Neural cell (in vitro differentiated cells): ENCODE measurements at regions not wholly inside any gene's neighbourhood (a gene's known extent, or its start where the extent isn't known, plus 50 kb on each side); places are given as distances from the start of the nearest gene placed in this dataset.

Source experiments
- H2AFZ ChIP-seq: fragments of 200-600, 300-800 bp; sonication (generic), shearing (Covaris generic); 2 replicates; pipeline ENCODE4 v1.6.0; 2014; ENCODE audit warnings: low read depth, mild to moderate bottlenecking, antibody characterized with exemption, low read length, moderate library complexity
- H3F3A ChIP-seq: fragments of 200-600 bp; shearing (Covaris generic); 2 replicates; pipeline ENCODE4 v1.6.1; 2016; ENCODE audit warnings: mild to moderate bottlenecking, moderate library complexity, mixed read lengths, antibody characterized with exemption, low read length; ENCODE audit not compliant: insufficient read depth, poor library complexity, severe bottlenecking
- H3K27ac ChIP-seq: fragments of 200-600, 300-800 bp; sonication (generic), shearing (Covaris generic); 2 replicates; pipeline ENCODE4 v1.5.1; 2014; ENCODE audit warnings: mild to moderate bottlenecking, low read length, moderate library complexity
- H3K27me3 ChIP-seq: fragments of 300-800, 200-600 bp; sonication (generic), shearing (Covaris generic); 2 replicates; pipeline ENCODE4 v1.6.0; 2014; ENCODE audit warnings: mild to moderate bottlenecking, low read depth, low read length, moderate library complexity; ENCODE audit not compliant: insufficient read depth
- H3K36me3 ChIP-seq: fragments of 300-800, 200-600 bp; sonication (generic), shearing (Covaris generic); 2 replicates; pipeline ENCODE4 v1.5.1; 2014; ENCODE audit warnings: mild to moderate bottlenecking, antibody characterized with exemption, low read length, moderate library complexity; ENCODE audit not compliant: insufficient read depth
- H3K4me2 ChIP-seq: fragments of 300-800, 200-600 bp; sonication (generic), shearing (Covaris generic); 2 replicates; pipeline ENCODE4 v1.6.0; 2014; ENCODE audit warnings: mild to moderate bottlenecking, low read length
- H3K4me3 ChIP-seq: fragments of 300-800, 200-600 bp; sonication (generic), shearing (Covaris generic); 2 replicates; pipeline ENCODE4 v1.5.1; 2014; ENCODE audit warnings: mild to moderate bottlenecking, low read length, moderate library complexity
- H3K79me2 ChIP-seq: fragments of 200-600 bp; shearing (Covaris generic); replicated peaks from 2 replicates; pipeline ENCODE4 v1.6.0; 2014; ENCODE audit warnings: mild to moderate bottlenecking, low read length, moderate library complexity; ENCODE audit not compliant: insufficient read depth
- H3K9ac ChIP-seq: fragments of 300-800, 200-600 bp; sonication (generic), shearing (Covaris generic); 2 replicates; pipeline ENCODE4 v1.6.1; 2016; ENCODE audit warnings: mild to moderate bottlenecking, low read length, mixed read lengths
- H3K9me2 ChIP-seq: fragments of 200-600 bp; shearing (Covaris generic); 2 replicates; pipeline ENCODE4 v1.6.1; 2016; ENCODE audit warnings: mild to moderate bottlenecking, low read length, mixed read lengths; ENCODE audit not compliant: insufficient read depth
- H3K9me3 ChIP-seq: fragments of 200-600, 300-800 bp; sonication (generic), shearing (Covaris generic); 2 replicates; pipeline ENCODE4 v1.6.1; 2016; ENCODE audit warnings: mild to moderate bottlenecking, mixed run types, low read length, moderate library complexity, mixed read lengths
- H4K20me1 ChIP-seq: fragments of 200-600 bp; shearing (Covaris generic); 2 replicates; pipeline ENCODE4 v1.6.1; 2016; ENCODE audit warnings: mild to moderate bottlenecking, mixed run types; ENCODE audit not compliant: insufficient read depth
- EP300 ChIP-seq: fragments of 450-650 bp; conservative IDR thresholded peaks from 2 replicates; pipeline ENCODE4 v1.6.1; 2014; ENCODE audit warnings: antibody characterized with exemption, mild to moderate bottlenecking, moderate library complexity; ENCODE audit not compliant: poor library complexity, severe bottlenecking
- EZH2 ChIP-seq: fragments of 200-600, 300-800 bp; shearing (Covaris generic), sonication (generic); IDR thresholded peaks from 2 replicates; pipeline ENCODE4 v1.6.1; 2014; ENCODE audit warnings: antibody characterized with exemption, low read length, borderline replicate concordance, mild to moderate bottlenecking; ENCODE audit not compliant: insufficient read depth, poor library complexity, severe bottlenecking
- MXI1 ChIP-seq: fragments of 450-650 bp; conservative IDR thresholded peaks from 2 replicates; pipeline ENCODE4 v1.6.1; 2014; ENCODE audit warnings: antibody characterized with exemption, mild to moderate bottlenecking; ENCODE audit not compliant: poor library complexity, severe bottlenecking
- POLR2AphosphoS5 ChIP-seq: IDR thresholded peaks from 2 replicates; pipeline ENCODE4 v1.6.1; 2012
- RAD21 ChIP-seq: fragments of 450-650 bp; conservative IDR thresholded peaks from 2 replicates; pipeline ENCODE4 v1.6.1; 2014; ENCODE audit warnings: antibody characterized with exemption, mild to moderate bottlenecking, moderate library complexity
- SMC3 ChIP-seq: fragments of 450-650 bp; conservative IDR thresholded peaks from 2 replicates; pipeline ENCODE4 v1.6.1; 2014; ENCODE audit warnings: antibody characterized with exemption, mild to moderate bottlenecking, moderate library complexity; ENCODE audit not compliant: poor library complexity
- TAF1 ChIP-seq: IDR thresholded peaks from 2 replicates; pipeline ENCODE4 v1.6.1; 2012; ENCODE audit warnings: low read depth
- TF ChIP-seq, protein P1 (sequence below): IDR thresholded peaks from 2 replicates; pipeline ENCODE4 v1.6.1; 2012; ENCODE audit warnings: borderline replicate concordance
- TF ChIP-seq, protein P2 (sequence below): fragments of 450-650 bp; IDR thresholded peaks from 2 replicates; pipeline ENCODE4 v1.5.1; 2014; ENCODE audit warnings: antibody characterized with exemption, mild to moderate bottlenecking, moderate library complexity; ENCODE audit not compliant: poor library complexity, severe bottlenecking

GRCh38 chr1:14039582-14040430 is 339.8 kb downstream of the PRDM2 start:
- H3K79me2 ChIP-seq = no peaks in the 10 kb centered on the region
- TF ChIP-seq MXI1 (no peak), EP300 (no peak), POLR2AphosphoS5 (no peak), TAF1 (no peak), EZH2 (no peak), RAD21 (no peak), SMC3 (no peak)
- TF ChIP-seq, protein P1, sequence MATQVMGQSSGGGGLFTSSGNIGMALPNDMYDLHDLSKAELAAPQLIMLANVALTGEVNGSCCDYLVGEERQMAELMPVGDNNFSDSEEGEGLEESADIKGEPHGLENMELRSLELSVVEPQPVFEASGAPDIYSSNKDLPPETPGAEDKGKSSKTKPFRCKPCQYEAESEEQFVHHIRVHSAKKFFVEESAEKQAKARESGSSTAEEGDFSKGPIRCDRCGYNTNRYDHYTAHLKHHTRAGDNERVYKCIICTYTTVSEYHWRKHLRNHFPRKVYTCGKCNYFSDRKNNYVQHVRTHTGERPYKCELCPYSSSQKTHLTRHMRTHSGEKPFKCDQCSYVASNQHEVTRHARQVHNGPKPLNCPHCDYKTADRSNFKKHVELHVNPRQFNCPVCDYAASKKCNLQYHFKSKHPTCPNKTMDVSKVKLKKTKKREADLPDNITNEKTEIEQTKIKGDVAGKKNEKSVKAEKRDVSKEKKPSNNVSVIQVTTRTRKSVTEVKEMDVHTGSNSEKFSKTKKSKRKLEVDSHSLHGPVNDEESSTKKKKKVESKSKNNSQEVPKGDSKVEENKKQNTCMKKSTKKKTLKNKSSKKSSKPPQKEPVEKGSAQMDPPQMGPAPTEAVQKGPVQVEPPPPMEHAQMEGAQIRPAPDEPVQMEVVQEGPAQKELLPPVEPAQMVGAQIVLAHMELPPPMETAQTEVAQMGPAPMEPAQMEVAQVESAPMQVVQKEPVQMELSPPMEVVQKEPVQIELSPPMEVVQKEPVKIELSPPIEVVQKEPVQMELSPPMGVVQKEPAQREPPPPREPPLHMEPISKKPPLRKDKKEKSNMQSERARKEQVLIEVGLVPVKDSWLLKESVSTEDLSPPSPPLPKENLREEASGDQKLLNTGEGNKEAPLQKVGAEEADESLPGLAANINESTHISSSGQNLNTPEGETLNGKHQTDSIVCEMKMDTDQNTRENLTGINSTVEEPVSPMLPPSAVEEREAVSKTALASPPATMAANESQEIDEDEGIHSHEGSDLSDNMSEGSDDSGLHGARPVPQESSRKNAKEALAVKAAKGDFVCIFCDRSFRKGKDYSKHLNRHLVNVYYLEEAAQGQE = no peak
- TF ChIP-seq, protein P2, sequence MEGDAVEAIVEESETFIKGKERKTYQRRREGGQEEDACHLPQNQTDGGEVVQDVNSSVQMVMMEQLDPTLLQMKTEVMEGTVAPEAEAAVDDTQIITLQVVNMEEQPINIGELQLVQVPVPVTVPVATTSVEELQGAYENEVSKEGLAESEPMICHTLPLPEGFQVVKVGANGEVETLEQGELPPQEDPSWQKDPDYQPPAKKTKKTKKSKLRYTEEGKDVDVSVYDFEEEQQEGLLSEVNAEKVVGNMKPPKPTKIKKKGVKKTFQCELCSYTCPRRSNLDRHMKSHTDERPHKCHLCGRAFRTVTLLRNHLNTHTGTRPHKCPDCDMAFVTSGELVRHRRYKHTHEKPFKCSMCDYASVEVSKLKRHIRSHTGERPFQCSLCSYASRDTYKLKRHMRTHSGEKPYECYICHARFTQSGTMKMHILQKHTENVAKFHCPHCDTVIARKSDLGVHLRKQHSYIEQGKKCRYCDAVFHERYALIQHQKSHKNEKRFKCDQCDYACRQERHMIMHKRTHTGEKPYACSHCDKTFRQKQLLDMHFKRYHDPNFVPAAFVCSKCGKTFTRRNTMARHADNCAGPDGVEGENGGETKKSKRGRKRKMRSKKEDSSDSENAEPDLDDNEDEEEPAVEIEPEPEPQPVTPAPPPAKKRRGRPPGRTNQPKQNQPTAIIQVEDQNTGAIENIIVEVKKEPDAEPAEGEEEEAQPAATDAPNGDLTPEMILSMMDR = no peak
- H3K27me3 ChIP-seq = no peaks in the 10 kb centered on the region
- H2AFZ ChIP-seq = no peak overlapping the region
- H4K20me1 ChIP-seq = no peaks in the 10 kb centered on the region
- H3K9ac ChIP-seq = no peak overlapping the region
- H3K36me3 ChIP-seq = no peaks in the 10 kb centered on the region
- no peaks in the 10 kb centered on the region for H3F3A ChIP-seq
- no peak overlapping the region for H3K27ac ChIP-seq
- H3K9me2 ChIP-seq = no peaks in the 10 kb centered on the region
- H3K4me2 ChIP-seq = no peak overlapping the region
- H3K9me3 ChIP-seq = no peaks in the 10 kb centered on the region
- no peak overlapping the region for H3K4me3 ChIP-seq

DNA sequence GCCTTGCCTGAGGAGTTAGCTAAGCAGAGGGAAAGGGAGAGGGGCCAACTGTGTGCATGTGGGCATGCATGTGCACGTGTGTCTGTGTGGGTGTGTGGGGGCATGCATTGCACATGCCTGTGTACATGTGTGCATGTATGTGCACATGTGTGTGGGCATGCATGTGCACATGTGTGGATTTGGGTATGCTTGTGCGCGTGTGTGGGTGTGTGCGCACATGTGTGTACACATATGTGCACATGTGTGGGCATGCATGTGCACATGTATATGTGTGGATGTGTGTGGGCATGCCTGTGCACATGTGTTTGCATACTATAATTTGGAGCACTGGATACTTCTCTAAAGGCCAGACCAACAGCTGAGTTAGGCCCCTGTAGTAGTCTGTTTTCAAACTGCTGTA is 350.0 kb downstream of the PRDM2 start:
- Histone ChIP-seq H3K4me2 (no peak overlapping the region), H3K27ac (no peak overlapping the region), H4K20me1 (no peaks in the 10 kb centered on the region), H2AFZ (no peak overlapping the region), H3K36me3 (no peaks in the 10 kb centered on the region), H3K9ac (no peak overlapping the region), H3K27me3 (no peaks in the 10 kb centered on the region), H3K9me3 (no peaks in the 10 kb centered on the region), H3K79me2 (no peaks in the 10 kb centered on the region), H3K4me3 (no peak overlapping the region), H3K9me2 (no peaks in the 10 kb centered on the region), H3F3A (no peaks in the 10 kb centered on the region)
- TF ChIP-seq, protein P1 = no peak
- TF ChIP-seq TAF1 (no peak), RAD21 (no peak), EP300 (no peak), SMC3 (no peak), MXI1 (no peak)
- TF ChIP-seq, protein P2 = no peak
